ENCODE measurements at regions not wholly inside any gene's neighbourhood (a gene's known extent, or its start where the extent isn't known, plus 50 kb on each side); places are given as distances from the start of the nearest gene placed in this dataset.
"Not testable (repeated sequence)": the region's sequence is repeated elsewhere in the genome, so short reads cannot be mapped to it uniquely, and the experiment has no call there.

GRCh38 chr3:159047361-159047760 lies 245.5 kb downstream of the MFSD1 start:
- BruUV-seq (replicated peaks) = no TSS peak

GRCh38 chr3:159052494-159052893 lies 250.6 kb downstream of the MFSD1 start:
- in situ Hi-C loops (cut with MboI) = not testable (repeated sequence)

More at GRCh38 chr3:159047361-159047760, 245.5 kb downstream of the MFSD1 start:
- no peak overlapping the region for H3K9ac ChIP-seq (ENCODE audit: insufficient read depth in 1 of 2, low read depth in 2 of 2, low read length in 2 of 2)
- DNase-seq (ENCODE audit: extremely low read depth in 1 of 4, low spot score in 3 of 4) = no peak
- POLR2A ChIA-PET = no interaction called here
- no peak overlapping the region for H3K4me3 ChIP-seq
- no peaks in the 10 kb centered on the region for H3K36me3 ChIP-seq (ENCODE audit: control insufficient read depth, insufficient read depth, low read length)
- no peak overlapping the region for H2AFZ ChIP-seq (ENCODE audit: low read depth, low read length)
- no peak overlapping the region for H3K27ac ChIP-seq (ENCODE audit: extremely low read depth, low read depth, low read length)
- no peaks in the 10 kb centered on the region for H3K79me2 ChIP-seq (ENCODE audit: control insufficient read depth, insufficient read depth, low read length)
- no peaks in the 10 kb centered on the region; the same call in 1 of the 2 replicates for H3K9me3 ChIP-seq (replicated peaks; ENCODE audit: control insufficient read depth, insufficient read depth, low read depth, low read length)
- ATAC-seq = no peak
- no peaks in the 10 kb centered on the region for H4K20me1 ChIP-seq (replicated peaks; ENCODE audit: control insufficient read depth, insufficient read depth, low read length)
- H3K4me2 ChIP-seq (ENCODE audit: insufficient read depth, low read length) = no peak overlapping the region
- intact Hi-C loops (cut with micrococcal nuclease) = no loop called here
- 0% methylated on average over 3 of the region's 3 CpGs for whole genome bisulfite sequencing (ENCODE audit: insufficient coverage, low coverage, missing lambda C conversion rate)
- in situ Hi-C loops (cut with MboI) = no loop called here
- TF ChIP-seq TBP (optimal IDR thresholded peaks at IDR 0.05; ENCODE audit: low read depth, low read length) = no peak
- no peak for TF ChIP-seq ZNF57 (CRISPR knock-in tag; IDR thresholded peaks at IDR 0.05)
- TF ChIP-seq NR2C2 (CRISPR knock-in tag; IDR thresholded peaks at IDR 0.05) = no peak
- TF ChIP-seq NR2C2 (tag; IDR thresholded peaks at IDR 0.05) = no peak
- TF ChIP-seq ARID4B (CRISPR knock-in tag; IDR thresholded peaks at IDR 0.05) = no peak
- no peak for TF ChIP-seq GABPB1 (CRISPR knock-in tag; IDR thresholded peaks at IDR 0.05)
- no peaks in the 10 kb centered on the region for H3K27me3 ChIP-seq (ENCODE audit: control insufficient read depth in 2 of 2, insufficient read depth in 2 of 2, low read length in 2 of 2)
- H3K9me1 ChIP-seq (ENCODE audit: control insufficient read depth, insufficient read depth, low read length) = no peaks in the 10 kb centered on the region
- CTCF ChIA-PET (ENCODE audit: low intra/inter-chr PET ratio) = no interaction called here
- H3K4me1 ChIP-seq (replicated peaks in 1 of 2; ENCODE audit: control insufficient read depth in 2 of 2, insufficient read depth in 2 of 2, low read length in 2 of 2) = no peaks in the 10 kb centered on the region
- no peak for FAIRE-seq

More at GRCh38 chr3:159052494-159052893, 250.6 kb downstream of the MFSD1 start:
- H3K9me3 ChIP-seq (replicated peaks; ENCODE audit: control insufficient read depth, insufficient read depth, low read depth, low read length); H3K4me1 ChIP-seq (replicated peaks in 1 of 2; ENCODE audit: control insufficient read depth in 2 of 2, insufficient read depth in 2 of 2, low read length in 2 of 2); BruUV-seq (replicated peaks); H3K36me3 ChIP-seq (ENCODE audit: control insufficient read depth, insufficient read depth, low read length); H4K20me1 ChIP-seq (replicated peaks; ENCODE audit: control insufficient read depth, insufficient read depth, low read length); DNase-seq (ENCODE audit: extremely low read depth in 1 of 4, low spot score in 3 of 4); intact Hi-C loops (cut with micrococcal nuclease); H3K79me2 ChIP-seq (ENCODE audit: control insufficient read depth, insufficient read depth, low read length); H3K4me2 ChIP-seq (ENCODE audit: insufficient read depth, low read length); H3K4me3 ChIP-seq; H3K27me3 ChIP-seq (ENCODE audit: control insufficient read depth in 2 of 2, insufficient read depth in 2 of 2, low read length in 2 of 2); H2AFZ ChIP-seq (ENCODE audit: low read depth, low read length); ATAC-seq; POLR2A ChIA-PET; H3K27ac ChIP-seq (ENCODE audit: extremely low read depth, low read depth, low read length); H3K9ac ChIP-seq (ENCODE audit: insufficient read depth in 1 of 2, low read depth in 2 of 2, low read length in 2 of 2); H3K9me1 ChIP-seq (ENCODE audit: control insufficient read depth, insufficient read depth, low read length); CTCF ChIA-PET (ENCODE audit: low intra/inter-chr PET ratio); FAIRE-seq: not testable (repeated sequence)
- WGBS (ENCODE audit: insufficient coverage, low coverage, missing lambda C conversion rate) = 0% methylated on average over 1 of the region's 1 CpG
